ENCODE measurements at regions not wholly inside any gene's neighbourhood (a gene's known extent, or its start where the extent isn't known, plus 50 kb on each side); places are given as distances from the start of the nearest gene placed in this dataset.

GRCh38 chr5:133680830-133681565 lies 68.7 kb upstream of the FSTL4 start:
- no peak overlapping the region for H3K9ac ChIP-seq (ENCODE audit: low read length)
- H4K20me1 ChIP-seq (ENCODE audit: insufficient read depth, low read length): no peaks in the 10 kb centered on the region
- TF ChIP-seq EZH2 (IDR thresholded peaks at IDR 0.05; ENCODE audit: borderline replicate concordance, low read length) (no peak), CTCF (IDR thresholded peaks at IDR 0.05; ENCODE audit: low read length) (no peak)
- no peaks in the 10 kb centered on the region for H3K27me3 ChIP-seq (ENCODE audit: insufficient read depth, low read length)
- no peaks in the 10 kb centered on the region for H3K9me3 ChIP-seq (ENCODE audit: low read length)
- H2AFZ ChIP-seq (ENCODE audit: low read length): no peak overlapping the region
- no peaks in the 10 kb centered on the region for H3F3A ChIP-seq (ENCODE audit: insufficient read depth, low read length)
- H3K79me2 ChIP-seq (ENCODE audit: insufficient read depth, low read length): no peaks in the 10 kb centered on the region
- H3K4me3 ChIP-seq (ENCODE audit: low read depth, low read length, poor library complexity, severe bottlenecking): no peak overlapping the region
- no peaks in the 10 kb centered on the region for H3K36me3 ChIP-seq (ENCODE audit: insufficient read depth, low read length)
- no peak overlapping the region for H3K27ac ChIP-seq (ENCODE audit: low read depth, low read length, poor library complexity, severe bottlenecking)
- H3K9me2 ChIP-seq (ENCODE audit: low read depth, low read length): no peaks in the 10 kb centered on the region
- H3K4me2 ChIP-seq (ENCODE audit: low read length): no peak overlapping the region
- H3K4me1 ChIP-seq (ENCODE audit: insufficient read depth, low read length, severe bottlenecking): no peaks in the 10 kb centered on the region

GRCh38 chr5:133679534-133679933 lies 67.2 kb upstream of the FSTL4 start:
- H2AFZ ChIP-seq (ENCODE audit: low read length): no peak overlapping the region
- no peak overlapping the region for H3K9ac ChIP-seq (ENCODE audit: low read length)
- H3K9me2 ChIP-seq (ENCODE audit: low read depth, low read length): no peaks in the 10 kb centered on the region
- no peaks in the 10 kb centered on the region for H3K36me3 ChIP-seq (ENCODE audit: insufficient read depth, low read length)
- TF ChIP-seq EZH2 (IDR thresholded peaks at IDR 0.05; ENCODE audit: borderline replicate concordance, low read length) (no peak), CTCF (IDR thresholded peaks at IDR 0.05; ENCODE audit: low read length) (no peak)
- H3K27ac ChIP-seq (ENCODE audit: low read depth, low read length, poor library complexity, severe bottlenecking): no peak overlapping the region
- H3K4me3 ChIP-seq (ENCODE audit: low read depth, low read length, poor library complexity, severe bottlenecking): no peak overlapping the region
- no peaks in the 10 kb centered on the region for H3K4me1 ChIP-seq (ENCODE audit: insufficient read depth, low read length, severe bottlenecking)
- no peaks in the 10 kb centered on the region for H3K9me3 ChIP-seq (ENCODE audit: low read length)
- no peaks in the 10 kb centered on the region for H3K27me3 ChIP-seq (ENCODE audit: insufficient read depth, low read length)
- no peaks in the 10 kb centered on the region for H4K20me1 ChIP-seq (ENCODE audit: insufficient read depth, low read length)
- no peaks in the 10 kb centered on the region for H3K79me2 ChIP-seq (ENCODE audit: insufficient read depth, low read length)
- no peaks in the 10 kb centered on the region for H3F3A ChIP-seq (ENCODE audit: insufficient read depth, low read length)
- H3K4me2 ChIP-seq (ENCODE audit: low read length): no peak overlapping the region

DNA sequence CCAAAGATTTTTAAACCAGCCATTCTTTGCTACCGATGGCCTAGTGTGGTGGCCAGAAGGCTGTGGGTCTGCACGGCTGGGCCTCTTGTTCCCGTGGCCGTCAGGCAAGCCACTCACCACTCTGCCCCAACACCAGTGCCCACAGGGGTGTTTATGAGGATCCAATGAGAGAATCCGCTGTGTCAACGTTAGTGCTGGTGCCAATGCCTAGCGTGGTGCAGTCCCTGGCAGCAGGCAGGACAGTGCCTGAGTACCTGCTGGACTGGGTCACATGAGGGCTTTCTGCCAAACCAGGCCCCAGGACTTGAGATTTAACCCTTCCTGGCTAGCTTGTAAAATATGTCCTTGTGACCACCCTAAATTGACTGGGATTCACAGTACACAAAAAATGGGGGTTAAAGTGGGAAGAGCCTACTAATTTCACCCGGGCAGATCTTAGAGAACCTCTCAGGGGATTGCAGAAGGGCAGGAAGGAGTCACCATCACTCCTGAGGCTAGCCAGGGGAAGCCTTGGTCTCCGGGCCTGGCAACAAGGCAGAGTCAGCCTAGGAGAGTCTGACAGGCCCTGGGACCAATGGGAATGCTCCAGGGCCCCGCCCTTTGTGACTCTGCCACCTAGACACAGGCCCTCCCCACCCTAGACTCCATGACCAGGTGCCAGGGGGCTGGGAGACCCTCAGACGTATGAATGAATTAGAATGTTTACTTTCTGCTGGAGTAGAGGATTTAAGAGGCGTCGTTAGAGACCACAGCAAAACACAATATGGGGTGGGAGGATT lies 63.2 kb upstream of the FSTL4 start:
- TF ChIP-seq EZH2 (IDR thresholded peaks at IDR 0.05; ENCODE audit: borderline replicate concordance, low read length) (no peak), CTCF (IDR thresholded peaks at IDR 0.05; ENCODE audit: low read length) (no peak)
- H3K4me1 ChIP-seq (ENCODE audit: insufficient read depth, low read length, severe bottlenecking): no peaks in the 10 kb centered on the region
- no peak overlapping the region for H2AFZ ChIP-seq (ENCODE audit: low read length)
- no peak overlapping the region for H3K4me3 ChIP-seq (ENCODE audit: low read depth, low read length, poor library complexity, severe bottlenecking)
- no peaks in the 10 kb centered on the region for H4K20me1 ChIP-seq (ENCODE audit: insufficient read depth, low read length)
- no peaks in the 10 kb centered on the region for H3K36me3 ChIP-seq (ENCODE audit: insufficient read depth, low read length)
- H3K9me3 ChIP-seq (ENCODE audit: low read length): no peaks in the 10 kb centered on the region
- H3F3A ChIP-seq (ENCODE audit: insufficient read depth, low read length): no peaks in the 10 kb centered on the region
- no peaks in the 10 kb centered on the region for H3K9me2 ChIP-seq (ENCODE audit: low read depth, low read length)
- H3K27me3 ChIP-seq (ENCODE audit: insufficient read depth, low read length): no peaks in the 10 kb centered on the region
- no peaks in the 10 kb centered on the region for H3K79me2 ChIP-seq (ENCODE audit: insufficient read depth, low read length)
- no peak overlapping the region for H3K9ac ChIP-seq (ENCODE audit: low read length)
- no peak overlapping the region for H3K27ac ChIP-seq (ENCODE audit: low read depth, low read length, poor library complexity, severe bottlenecking)
- H3K4me2 ChIP-seq (ENCODE audit: low read length): no peak overlapping the region

Measured in OCI-LY1 (cell line).